GM19035 (cell line): ENCODE measurements at regions not wholly inside any gene's neighbourhood (a gene's known extent, or its start where the extent isn't known, plus 50 kb on each side); places are given as distances from the start of the nearest gene placed in this dataset.

Experiments used
- ATAC-seq: cut with Tn5 transposase; IDR thresholded peaks from one replicate; pipeline ENCODE4 v1.9.1; 2021; ENCODE audit not compliant: unreplicated experiment

DNA sequence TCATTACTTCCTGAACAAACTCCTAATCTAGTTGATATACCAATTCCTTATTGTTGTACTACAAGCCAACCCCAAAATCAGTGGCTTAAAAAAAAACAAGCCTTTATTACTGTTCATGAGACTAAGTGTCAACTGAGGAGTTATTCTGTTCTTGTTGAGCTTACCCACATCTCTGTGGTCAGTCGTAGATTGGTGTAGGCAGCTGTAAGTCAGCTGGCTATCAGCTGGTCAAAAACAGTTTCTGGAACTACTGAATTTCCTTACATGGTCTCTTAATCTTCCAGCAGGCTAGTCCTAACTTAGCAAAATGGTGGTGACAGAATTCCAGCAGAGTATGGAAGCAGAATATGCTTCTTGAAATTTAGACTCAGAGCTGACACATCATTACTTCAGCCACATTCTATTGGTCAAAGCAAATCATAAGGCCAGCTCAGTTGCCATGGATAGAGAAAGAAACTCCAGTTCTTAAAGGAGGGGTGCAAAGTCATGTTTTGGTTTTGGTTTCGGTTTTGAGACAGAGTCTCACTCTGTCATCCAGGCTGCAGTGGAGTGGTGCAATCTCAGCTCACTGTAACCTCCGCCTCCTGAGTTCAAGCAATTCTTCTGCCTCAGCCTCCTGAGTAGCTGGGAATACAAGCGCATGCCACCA, 386.1 kb upstream of the MPDZ start:
- ATAC-seq = peak; percentile 58

DNA sequence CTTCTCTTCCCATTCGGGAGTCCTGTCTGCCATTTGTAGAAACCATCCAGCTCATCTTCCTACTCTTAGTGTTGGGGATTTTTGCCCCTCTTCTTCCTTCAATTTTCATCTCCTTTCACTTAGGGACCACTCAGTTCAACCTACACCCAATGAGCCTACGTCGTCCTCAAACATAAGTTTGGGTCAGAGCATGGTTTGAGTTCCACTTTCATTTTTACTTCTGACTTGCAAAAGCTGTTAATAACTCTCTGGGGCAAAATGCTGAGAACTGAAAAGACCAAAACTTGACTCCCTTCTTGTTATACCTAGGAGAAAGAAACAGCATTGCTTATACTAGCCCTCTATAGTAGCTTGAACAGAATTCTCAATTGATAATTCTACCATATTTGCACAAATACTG, 381.5 kb upstream of the MPDZ start:
- no peak for ATAC-seq

DNA sequence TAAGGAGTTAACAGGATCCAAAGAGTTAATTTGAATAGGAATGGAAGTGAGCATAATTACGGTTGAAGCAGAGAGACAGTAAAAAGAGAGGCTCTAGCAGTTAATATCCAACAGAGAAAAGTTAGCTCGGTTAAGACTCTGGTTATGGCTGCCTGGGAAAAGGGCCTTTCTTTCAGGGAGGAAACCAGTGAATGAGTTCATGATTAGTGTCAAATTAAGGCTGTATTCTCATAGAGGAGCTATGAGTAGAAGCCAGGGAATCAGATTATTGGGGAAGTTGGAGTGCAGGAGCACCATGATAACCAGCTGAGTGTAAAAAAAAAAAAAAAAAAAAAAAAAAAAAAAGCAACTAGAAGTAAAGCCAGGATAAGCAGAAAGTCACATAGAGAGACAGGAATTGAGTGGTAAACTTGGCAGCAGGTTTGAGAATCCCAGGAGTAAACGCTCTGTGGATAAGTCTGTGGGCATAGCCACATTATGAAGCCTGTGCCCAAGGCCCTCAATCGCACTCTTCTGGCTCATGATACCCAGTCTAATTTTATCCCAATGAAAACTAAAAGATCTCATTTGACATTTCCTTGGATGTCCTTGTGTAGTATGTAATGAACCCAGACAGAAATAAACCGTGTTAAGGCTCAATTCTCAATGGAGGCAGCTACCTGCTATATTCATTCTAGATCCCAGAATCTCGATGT, 372.6 kb upstream of the MPDZ start:
- ATAC-seq = no peak

DNA sequence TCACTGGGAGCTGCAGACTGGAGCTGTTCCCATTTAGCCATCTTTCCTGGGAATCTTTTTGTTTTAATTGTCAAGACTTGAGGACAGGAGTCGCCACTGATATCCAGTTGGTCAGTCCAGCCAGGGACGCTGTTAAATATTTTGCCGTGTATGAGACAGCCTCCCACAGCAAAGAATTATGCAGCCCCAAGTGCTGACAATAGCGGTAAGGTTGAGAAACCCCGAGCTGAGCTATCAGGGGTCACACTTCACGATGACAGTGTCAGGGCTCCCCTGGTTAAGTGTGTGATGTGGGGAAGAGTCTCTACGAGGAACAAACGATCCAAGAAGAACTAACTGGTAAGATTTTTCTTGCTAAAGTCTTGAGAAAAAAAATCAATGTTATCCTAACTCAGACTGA, 372.0 kb upstream of the MPDZ start:
- ATAC-seq = no peak

DNA sequence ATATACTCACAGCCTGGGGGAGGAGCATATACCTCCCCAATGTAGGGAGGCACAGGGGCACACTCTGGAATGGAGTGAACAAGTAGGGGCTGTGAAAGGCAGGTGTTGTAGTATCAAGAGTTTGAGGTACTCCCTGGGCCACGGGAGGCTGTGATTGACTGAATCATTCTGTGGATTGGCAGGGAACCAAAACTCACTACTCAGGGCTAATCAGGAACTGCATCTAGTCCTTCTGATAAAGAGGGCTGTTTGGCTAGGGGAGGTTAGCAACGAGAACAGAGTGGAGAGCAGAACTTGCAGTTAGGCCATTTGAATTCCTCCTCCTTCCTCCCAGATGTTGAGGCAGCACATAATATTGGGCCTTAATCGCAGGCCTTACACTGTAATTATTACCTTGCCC, 369.2 kb upstream of the MPDZ start:
- no peak for ATAC-seq

DNA sequence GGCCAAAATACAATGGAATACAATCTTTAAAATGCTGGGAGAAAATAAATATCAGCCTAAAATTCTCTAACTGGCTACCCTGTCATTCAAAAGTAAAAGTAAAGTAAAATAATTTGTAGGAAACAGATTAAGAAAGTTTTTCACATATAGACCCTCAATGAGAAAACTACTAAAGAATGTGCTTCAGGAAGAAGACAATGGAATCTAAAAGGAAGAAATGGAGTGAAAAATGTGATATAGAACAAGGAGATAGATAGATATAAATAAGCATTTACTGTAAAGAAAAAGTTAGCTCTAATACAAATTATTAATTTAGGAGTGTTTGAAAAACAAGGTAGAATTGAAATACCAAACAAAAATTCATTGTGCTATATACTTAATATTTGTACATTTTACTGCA, 368.6 kb upstream of the MPDZ start:
- no peak for ATAC-seq

DNA sequence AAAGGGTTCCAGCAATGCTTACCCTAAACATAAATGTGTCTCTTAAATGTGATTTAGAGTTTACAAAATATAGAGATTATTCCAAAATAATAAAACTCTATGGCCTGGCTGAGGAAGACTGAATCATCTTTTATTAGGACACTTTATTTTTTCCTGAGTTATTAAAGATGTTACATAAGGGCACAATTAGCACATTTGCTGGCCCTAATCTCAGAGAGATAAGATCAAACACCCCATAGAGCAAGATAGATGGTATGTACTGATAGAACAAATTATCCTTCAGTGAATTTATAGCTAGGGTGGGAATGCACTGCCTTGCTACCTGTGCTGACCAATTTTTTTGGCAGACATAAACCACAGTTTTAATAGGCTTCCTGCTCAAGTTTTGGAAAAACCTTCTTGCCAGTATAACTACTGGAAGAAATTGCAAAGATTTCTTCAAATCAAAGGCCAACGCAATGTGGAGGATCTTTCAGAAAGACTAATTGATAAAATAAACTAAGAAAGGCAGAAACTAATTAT, 367.1 kb upstream of the MPDZ start:
- no peak for ATAC-seq

DNA sequence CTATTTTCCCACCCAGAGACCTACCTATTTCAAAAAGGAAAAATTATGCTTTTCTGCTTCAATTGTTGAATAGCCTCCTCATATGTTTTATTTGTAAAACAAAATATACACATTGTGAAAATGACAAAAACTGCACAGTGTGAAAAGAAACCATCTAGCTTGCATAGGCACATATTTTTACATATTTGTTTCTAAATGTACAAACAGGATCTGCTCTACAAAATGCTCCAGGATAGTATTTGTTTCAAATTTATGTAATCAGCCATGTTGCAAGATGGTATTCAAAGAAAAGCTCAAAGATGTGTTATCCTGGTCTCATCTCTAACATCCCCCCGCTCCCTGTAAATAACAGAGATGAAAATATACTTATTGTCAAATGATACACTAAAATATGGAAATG, 366.1 kb upstream of the MPDZ start:
- no peak for ATAC-seq

DNA sequence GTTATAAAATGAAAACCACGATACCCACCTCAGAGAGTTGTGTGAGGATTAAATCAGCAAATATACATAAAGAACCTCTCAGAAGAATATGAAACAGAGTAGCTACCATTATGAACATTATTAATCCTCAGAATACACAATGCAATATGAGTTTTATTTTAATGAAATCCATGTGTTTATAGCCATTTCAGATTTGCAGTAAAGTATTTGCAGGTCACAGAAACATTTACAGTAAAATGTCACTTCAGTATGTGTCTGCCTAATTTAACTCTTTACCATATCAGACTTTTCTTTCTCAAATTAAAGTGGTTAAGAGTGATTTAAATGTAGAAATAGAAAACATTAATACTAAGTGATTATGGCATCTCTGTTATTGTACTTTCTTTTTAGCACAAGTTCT, 365.2 kb upstream of the MPDZ start:
- no peak for ATAC-seq

DNA sequence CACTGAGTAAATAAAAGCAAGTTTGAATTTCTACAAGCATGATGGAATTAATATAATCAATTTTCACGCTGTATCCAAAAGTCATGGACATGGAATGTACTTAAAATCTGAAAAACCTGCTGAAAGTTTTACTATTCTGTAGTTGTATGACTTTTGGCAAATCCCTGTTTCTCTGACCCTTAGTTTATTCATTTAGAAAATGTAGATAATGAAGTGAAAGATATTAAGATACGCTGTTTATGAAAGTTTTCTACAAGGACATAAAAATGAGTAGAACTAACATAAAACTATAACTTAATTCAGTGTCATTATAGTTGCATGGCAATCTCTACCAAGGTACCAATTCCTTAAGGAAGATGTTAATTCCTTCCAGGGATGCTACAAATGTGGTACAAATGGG, 363.2 kb upstream of the MPDZ start:
- no peak for ATAC-seq

DNA sequence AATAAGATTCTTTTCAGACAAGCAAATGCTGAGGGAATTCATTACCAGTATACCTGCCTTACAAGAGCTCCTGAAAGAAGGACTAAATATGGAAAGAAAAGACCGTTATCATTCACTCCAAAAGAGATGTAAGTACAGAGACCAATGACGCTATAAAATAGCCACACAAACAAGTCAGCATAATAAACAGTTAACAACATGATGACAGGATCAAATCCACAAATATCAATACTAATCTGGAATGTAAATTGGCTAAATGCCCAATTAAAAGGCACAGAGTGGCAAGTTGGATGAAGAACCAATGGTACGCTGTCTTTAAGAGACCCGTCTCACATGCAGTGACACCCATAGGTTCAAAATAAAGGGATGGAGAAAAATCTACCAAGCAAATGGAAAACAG, 349.6 kb upstream of the MPDZ start:
- ATAC-seq = no peak

DNA sequence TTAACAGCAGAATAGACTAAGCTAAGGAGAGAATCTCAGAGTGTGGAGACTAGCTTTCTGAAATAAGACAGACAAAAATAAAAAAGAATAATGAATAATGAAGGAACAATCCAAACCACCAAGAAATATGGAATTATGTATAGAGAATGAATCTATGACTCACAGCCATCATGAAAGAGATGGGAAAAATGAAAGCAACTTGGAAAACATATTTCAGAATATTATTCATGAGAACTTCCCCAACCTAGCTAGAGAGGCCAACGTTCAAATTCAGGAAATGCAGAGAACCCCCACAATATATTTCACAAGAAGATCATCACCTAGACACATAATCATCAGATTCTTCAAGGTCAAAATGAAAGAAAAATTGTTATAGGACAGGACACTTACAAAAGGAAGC, 349.0 kb upstream of the MPDZ start:
- ATAC-seq = no peak

DNA sequence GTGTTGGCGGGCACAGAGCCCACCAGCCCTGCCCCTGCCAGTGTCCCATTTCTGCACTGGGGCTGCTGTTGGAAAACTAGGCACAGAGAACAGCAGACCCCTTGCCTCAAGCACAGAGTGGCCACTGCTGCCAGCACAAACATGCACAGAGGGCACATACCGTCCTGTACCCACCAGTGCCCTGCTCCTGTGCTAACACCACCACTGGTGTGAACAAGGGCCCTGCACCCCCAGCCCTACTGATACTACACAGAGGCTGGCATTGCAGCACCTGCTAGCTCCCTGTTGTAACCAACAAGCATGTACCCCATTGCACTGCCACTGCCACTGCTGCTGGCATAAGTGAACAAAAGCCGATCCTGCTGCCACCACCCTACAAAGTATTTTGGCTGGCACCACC, 348.0 kb upstream of the MPDZ start:
- ATAC-seq = no peak

DNA sequence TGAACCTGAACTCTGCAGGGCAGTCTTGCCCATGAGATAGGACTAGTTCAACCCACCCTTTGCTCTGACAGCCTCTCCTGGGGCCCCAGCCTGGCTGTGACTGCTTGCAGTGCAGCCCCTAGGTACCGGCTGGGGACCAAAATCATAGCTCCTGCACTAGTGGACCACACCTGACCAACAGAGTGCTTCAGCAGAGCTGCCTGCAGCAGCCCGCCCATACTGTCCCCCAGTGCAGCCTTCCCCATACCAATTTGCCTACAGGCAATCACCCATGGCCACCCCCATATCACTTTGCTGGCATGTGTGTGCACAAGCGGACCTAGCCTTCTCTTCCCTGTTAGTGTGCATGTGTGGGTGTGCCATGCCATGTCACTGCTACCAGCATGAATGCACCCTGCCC, 347.6 kb upstream of the MPDZ start:
- no peak for ATAC-seq

DNA sequence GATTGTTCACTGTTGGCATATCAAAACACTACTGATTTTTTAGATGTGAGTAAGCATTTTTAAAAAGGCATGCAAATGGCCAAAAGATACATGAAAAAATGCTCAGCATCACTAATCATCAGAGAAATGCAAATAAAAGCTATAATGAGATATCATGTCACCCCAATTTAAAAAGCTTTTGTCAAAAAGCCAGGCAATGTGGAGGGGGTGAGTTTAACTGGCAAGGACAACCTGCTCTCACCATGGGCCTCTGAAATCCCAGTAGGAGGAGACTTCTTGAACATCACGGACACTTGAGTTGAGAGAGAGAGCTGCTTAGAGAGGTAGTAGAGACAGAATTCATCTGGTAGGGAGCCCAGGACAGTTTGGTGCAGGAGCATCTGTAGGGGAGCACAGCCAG, 347.1 kb upstream of the MPDZ start:
- ATAC-seq = no peak

DNA sequence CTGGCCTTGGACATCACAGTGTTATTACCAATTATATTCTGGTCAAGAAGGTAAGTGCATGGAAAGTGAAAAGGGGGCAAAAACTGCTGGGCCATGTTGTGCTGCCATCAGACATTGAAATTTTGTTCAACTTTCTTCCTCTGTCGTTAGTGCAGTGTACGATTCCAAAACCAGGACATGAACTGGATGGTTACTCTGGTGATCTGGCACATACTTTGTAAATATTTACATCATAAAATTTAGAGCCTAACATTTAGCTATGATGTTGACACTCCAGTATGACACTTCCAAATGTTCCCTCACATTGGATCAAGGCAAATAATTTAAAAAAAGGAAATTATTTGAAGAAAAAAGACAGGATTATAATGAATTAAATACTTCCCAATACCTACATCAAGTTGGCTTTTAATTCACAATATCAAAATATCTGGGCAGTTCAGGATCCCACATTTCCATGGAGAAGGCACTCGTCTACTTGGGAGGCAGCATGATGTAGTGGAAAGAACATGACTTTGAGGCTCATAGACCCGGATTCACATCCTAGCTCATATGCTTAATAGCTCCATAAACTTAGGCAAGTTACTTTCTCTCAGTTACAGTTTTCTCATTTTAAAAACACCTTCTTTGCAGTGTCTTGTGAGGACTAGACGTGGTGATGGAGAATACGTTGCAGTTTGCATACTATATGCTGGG, 342.5 kb upstream of the MPDZ start:
- no peak for ATAC-seq

DNA sequence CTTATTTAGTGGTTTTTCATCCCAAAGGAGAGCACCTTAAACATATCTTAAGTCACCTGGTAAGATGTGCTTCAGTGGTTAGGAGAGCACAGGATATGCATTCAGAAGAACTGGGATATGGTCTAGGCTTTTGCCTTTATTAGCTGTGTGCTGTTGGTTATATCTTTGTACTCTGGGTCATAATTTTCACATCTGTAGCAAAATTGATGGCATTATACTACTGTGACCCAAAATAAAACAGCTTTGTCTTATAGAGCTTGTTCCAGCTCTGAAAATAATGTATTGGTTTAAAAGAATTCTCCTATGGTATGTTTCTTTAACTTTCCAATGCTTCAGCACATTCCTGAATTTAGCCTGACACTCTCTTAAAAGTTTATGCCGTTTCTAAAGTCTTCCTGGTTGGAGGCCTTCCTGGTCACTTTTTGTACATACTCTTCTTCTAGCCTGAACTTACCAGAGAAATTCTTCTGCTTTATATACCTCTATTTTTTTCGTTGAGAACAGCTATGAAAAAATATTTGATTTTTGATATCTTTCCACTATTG, 337.1 kb upstream of the MPDZ start:
- no peak for ATAC-seq

DNA sequence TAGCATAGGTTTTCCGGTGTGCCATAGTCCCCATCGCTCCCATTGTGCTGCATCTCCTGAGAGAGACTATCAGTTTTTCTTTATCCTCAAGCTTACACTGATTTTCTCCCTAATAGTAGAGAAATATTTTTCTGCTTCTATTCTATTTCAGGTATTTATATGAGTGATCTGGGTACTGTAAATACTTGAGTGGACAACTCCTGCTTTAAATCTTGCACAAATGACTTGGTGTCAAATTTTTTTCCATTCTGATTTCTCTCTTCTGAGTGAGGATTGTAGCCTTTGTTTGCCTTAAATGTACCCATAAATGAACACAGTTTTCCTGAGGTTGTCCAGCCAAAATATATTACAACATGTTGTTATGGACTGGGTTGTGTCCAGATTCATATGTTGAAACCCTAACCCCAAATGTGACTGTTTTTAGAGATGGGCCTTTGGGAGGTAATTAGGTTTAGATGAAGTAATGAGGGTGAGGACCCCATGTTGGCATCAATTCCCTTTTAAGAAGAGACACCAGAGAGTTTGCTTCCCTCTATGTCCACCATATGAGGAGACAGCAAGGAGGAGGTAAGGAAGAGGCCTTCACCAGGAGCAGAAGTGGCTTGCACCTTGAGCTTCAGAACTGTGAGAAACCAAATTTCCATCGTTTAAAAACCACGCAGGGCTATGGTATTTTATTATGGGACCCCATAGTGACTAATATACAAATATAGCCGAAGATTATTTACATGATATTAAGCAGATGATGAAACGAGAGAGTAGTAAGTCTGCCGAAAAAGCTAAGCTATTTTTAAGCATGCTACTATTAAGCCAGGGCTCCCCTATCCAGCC, 336.4 kb upstream of the MPDZ start:
- no peak for ATAC-seq

DNA sequence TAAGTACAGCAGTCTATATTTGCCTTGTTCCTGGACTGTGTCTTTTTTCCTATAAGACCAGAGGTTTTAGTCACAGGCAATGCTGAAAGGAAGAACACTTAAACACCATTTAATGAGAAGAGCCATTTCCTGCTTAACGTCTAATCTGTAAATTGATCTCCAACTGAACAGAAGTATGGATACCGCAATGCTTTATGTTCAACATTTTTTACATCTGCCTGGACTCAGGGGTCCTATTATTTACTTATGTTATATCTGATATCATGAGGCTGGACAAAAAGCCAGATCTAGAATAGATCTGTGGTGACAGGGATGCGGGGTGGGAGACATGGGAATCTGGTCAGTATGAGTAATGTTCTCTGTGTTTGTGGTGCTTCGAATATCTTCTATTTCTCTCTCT, 334.6 kb upstream of the MPDZ start:
- no peak for ATAC-seq

DNA sequence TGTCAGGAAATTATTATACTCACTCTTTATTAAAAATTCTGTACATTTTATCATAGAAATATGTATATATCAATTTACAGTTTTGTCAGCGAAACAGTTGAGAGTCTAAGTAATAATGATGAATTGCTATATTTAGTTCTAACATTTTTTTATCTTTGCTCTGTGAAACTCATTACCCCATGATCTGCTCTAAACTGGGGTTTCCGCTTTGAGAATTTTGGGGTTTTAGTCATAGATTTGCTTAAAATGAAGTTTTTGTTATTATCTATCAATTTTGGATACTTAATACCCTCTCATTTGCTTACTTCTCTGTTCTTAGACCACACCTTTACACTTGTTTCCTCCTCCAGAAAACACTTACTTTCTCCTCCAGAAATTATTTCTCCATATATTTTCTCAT, 333.8 kb upstream of the MPDZ start:
- no peak for ATAC-seq

DNA sequence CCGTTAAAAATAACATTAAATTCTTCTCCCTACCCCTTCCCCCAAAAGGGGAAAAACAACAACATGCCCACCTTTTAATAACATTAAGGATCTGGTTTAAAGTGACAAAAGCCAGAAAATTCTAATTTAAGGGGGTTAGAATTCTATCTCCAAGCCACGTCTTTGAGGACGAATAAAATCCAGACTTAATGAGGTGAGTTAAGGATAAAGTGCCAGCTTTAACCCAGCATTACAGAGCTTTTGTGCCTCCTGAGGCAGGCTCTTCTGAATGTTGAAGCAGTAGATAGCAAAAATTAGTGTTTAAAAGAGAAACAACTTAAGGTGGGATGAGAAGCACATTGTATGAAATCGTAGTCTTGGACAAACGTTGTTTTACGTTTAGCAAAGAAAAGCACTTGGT, 329.0 kb upstream of the MPDZ start:
- no peak for ATAC-seq
